OCI-LY7 (cell line): ENCODE measurements at regions not wholly inside any gene's neighbourhood (a gene's known extent, or its start where the extent isn't known, plus 50 kb on each side); places are given as distances from the start of the nearest gene placed in this dataset.

ENCODE experiments used
- BruUV-seq: library from RNA; stranded (reverse); fragments of 400-500 nt; replicated peaks from 2 replicates; lab custom pipeline; 2021; lab: Mats Ljungman, UMichigan
- CTCF ChIA-PET: fragments of 300-600 bp; sonication (Branson Sonifier 250); formaldehyde crosslinking; loops from one replicate; lab custom pipeline; 2022; ENCODE audit warnings: antibody characterized with exemption; ENCODE audit not compliant: unreplicated experiment; lab: Charles Lee
- POLR2A ChIA-PET: fragments of 300-600 bp; sonication (Branson Sonifier 250); formaldehyde crosslinking; loops from one replicate; lab custom pipeline; 2022; ENCODE audit warnings: antibody characterized with exemption; lab: Charles Lee
- DNase-seq: peaks from one replicate; pipeline ENCODE4 v3.0.0-alpha.2; 2015; ENCODE audit warnings: low spot score
- H2AFZ ChIP-seq: fragments of 200-600 bp; sonication (generic), shearing (Covaris generic); 2 replicates; pipeline ENCODE4 v1.6.1; 2014; ENCODE audit warnings: mild to moderate bottlenecking, antibody characterized with exemption, low read length, moderate library complexity
- H3K27ac ChIP-seq: fragments of 200-600 bp; sonication (generic); 2 replicates; pipeline ENCODE4 v1.5.1; 2014; ENCODE audit warnings: mixed run types, low read depth, mild to moderate bottlenecking, moderate library complexity, low read length, inconsistent platforms; ENCODE audit not compliant: poor library complexity, severe bottlenecking
- H3K36me3 ChIP-seq: fragments of 200-600 bp; sonication (generic); 2 replicates; pipeline ENCODE4 v1.6.1; 2014; ENCODE audit warnings: mild to moderate bottlenecking, antibody characterized with exemption, low read length, moderate library complexity, mixed read lengths; ENCODE audit not compliant: insufficient read depth
- H3K4me1 ChIP-seq: fragments of 200-600 bp; sonication (generic); 2 replicates; pipeline ENCODE4 v1.5.1; 2014; ENCODE audit warnings: mild to moderate bottlenecking, low read length; ENCODE audit not compliant: insufficient read depth, poor library complexity, severe bottlenecking
- H3K4me2 ChIP-seq: fragments of 200-600 bp; sonication (generic); 2 replicates; pipeline ENCODE4 v1.6.1; 2014; ENCODE audit warnings: mild to moderate bottlenecking, low read length
- H3K4me3 ChIP-seq: fragments of 200-600 bp; sonication (generic); 2 replicates; pipeline ENCODE4 v1.5.1; 2014; ENCODE audit warnings: mild to moderate bottlenecking, low read depth, low read length; ENCODE audit not compliant: poor library complexity, severe bottlenecking
- H3K79me2 ChIP-seq: fragments of 200-600 bp; sonication (generic); 2 replicates; pipeline ENCODE4 v1.6.1; 2016; ENCODE audit warnings: low read depth, mild to moderate bottlenecking, low read length, moderate library complexity, mixed read lengths; ENCODE audit not compliant: insufficient read depth
- H3K9me2 ChIP-seq: fragments of 200-600 bp; sonication (generic); 2 replicates; pipeline ENCODE4 v1.6.1; 2016; ENCODE audit warnings: mild to moderate bottlenecking, low read length, mixed read lengths; ENCODE audit not compliant: insufficient read depth
- H3K9me3 ChIP-seq: fragments of 200-600 bp; sonication (generic); 2 replicates; pipeline ENCODE4 v1.6.1; 2014; ENCODE audit warnings: mild to moderate bottlenecking, mixed run types, low read length, mixed read lengths
- H4K20me1 ChIP-seq: fragments of 200-600 bp; sonication (generic); 2 replicates; pipeline ENCODE4 v1.6.1; 2014; ENCODE audit warnings: mild to moderate bottlenecking, antibody characterized with exemption, low read length, moderate library complexity, mixed read lengths; ENCODE audit not compliant: insufficient read depth
- CTCF ChIP-seq: fragments of 200-600 bp; sonication (generic); conservative IDR thresholded peaks from 2 replicates; pipeline ENCODE4 v1.5.1; 2014; ENCODE audit warnings: mild to moderate bottlenecking, antibody characterized with exemption, low read length, moderate library complexity, mixed read lengths
- EZH2phosphoT487 ChIP-seq: fragments of 200-600 bp; sonication (generic); IDR thresholded peaks from 2 replicates; pipeline ENCODE4 v1.6.1; 2018; ENCODE audit warnings: low read depth, borderline replicate concordance, mild to moderate bottlenecking, mixed run types, antibody characterized with exemption, low read length, moderate library complexity, mixed read lengths
- intact Hi-C: fragments of 100-400 bp; cut with micrococcal nuclease; formaldehyde crosslinking; loops from one replicate; pipeline ENCODE4 v1.10.0; 2022; ENCODE audit not compliant: unreplicated experiment

- CTCF ChIA-PET = no interaction called here
- Histone ChIP-seq H3K79me2 (no peaks in the 10 kb centered on the region), H3K4me1 (no peaks in the 10 kb centered on the region), H3K9me3 (no peaks in the 10 kb centered on the region), H3K36me3 (no peaks in the 10 kb centered on the region), H3K4me3 (no peak overlapping the region), H3K9me2 (no peaks in the 10 kb centered on the region), H2AFZ (no peak overlapping the region), H3K4me2 (no peak overlapping the region), H4K20me1 (no peaks in the 10 kb centered on the region), H3K27ac (no peak overlapping the region)
- TF ChIP-seq EZH2phosphoT487 (no peak), CTCF (no peak)
- intact Hi-C loops = no loop called here
- DNase-seq = no peak
- no TSS peak for BruUV-seq
- POLR2A ChIA-PET = no interaction called here
Observed at GRCh38 chr1:222216255-222216754, 331.6 kb downstream of the HHIPL2 start.

GRCh38 chr1:222210776-222211175, 337.1 kb downstream of the HHIPL2 start:
- intact Hi-C loops = no loop called here
- no peaks in the 10 kb centered on the region for H3K4me1 ChIP-seq
- H3K27ac ChIP-seq = no peak overlapping the region
- H4K20me1 ChIP-seq = no peaks in the 10 kb centered on the region
- TF ChIP-seq CTCF = no peak
- TF ChIP-seq EZH2phosphoT487 = no peak
- DNase-seq = no peak
- H3K4me3 ChIP-seq = no peak overlapping the region
- no peak overlapping the region for H2AFZ ChIP-seq
- H3K79me2 ChIP-seq = no peaks in the 10 kb centered on the region
- H3K36me3 ChIP-seq = no peaks in the 10 kb centered on the region
- CTCF ChIA-PET = no interaction called here
- no peaks in the 10 kb centered on the region for H3K9me3 ChIP-seq
- H3K9me2 ChIP-seq = no peaks in the 10 kb centered on the region
- POLR2A ChIA-PET = no interaction called here
- no peak overlapping the region for H3K4me2 ChIP-seq
- BruUV-seq = no TSS peak

GRCh38 chr1:222204475-222204874, 343.4 kb downstream of the HHIPL2 start:
- Histone ChIP-seq H3K4me1 (no peaks in the 10 kb centered on the region), H3K9me2 (no peaks in the 10 kb centered on the region), H3K4me3 (no peak overlapping the region), H4K20me1 (no peaks in the 10 kb centered on the region), H3K36me3 (no peaks in the 10 kb centered on the region), H3K79me2 (no peaks in the 10 kb centered on the region), H3K9me3 (no peaks in the 10 kb centered on the region), H2AFZ (no peak overlapping the region), H3K4me2 (no peak overlapping the region), H3K27ac (no peak overlapping the region)
- intact Hi-C loops = no loop called here
- no peak for DNase-seq
- ChIA-PET CTCF (no interaction called here), POLR2A (no interaction called here)
- BruUV-seq = no TSS peak
- TF ChIP-seq EZH2phosphoT487 = no peak
- no peak for TF ChIP-seq CTCF
